ENCODE measurements at regions not wholly inside any gene's neighbourhood (a gene's known extent, or its start where the extent isn't known, plus 50 kb on each side); places are given as distances from the start of the nearest gene placed in this dataset.

DNA sequence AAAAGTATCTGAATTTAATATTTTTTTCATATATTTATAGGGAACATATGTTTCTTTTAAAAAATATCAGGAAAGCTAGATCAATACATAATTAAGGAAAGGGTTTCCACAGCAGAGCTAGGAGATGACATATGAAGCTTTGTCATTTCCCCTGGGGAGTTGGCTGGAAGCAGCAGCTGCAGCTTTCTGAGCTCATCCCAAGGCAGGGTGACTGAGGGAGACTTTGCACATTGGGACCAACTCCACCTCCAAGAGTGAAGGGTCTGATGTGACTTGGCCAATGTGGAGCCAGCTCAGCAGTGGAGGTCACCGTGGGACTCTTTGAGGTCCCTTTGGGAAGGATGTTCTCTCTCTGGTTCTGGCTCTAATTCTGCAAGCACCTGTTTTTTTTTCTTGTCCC lies 315.1 kb downstream of the RDH14 start:
- Histone ChIP-seq H3K27me3 (ENCODE audit: control insufficient read depth in 4 of 4, insufficient read depth in 4 of 4, low read length in 3 of 4) (no peaks in the 10 kb centered on the region), H3K4me1 (ENCODE audit: control insufficient read depth in 4 of 4, insufficient read depth in 4 of 4, low read length in 3 of 4) (no peaks in the 10 kb centered on the region), H3K9ac (ENCODE audit: low read depth in 1 of 2, low read length in 2 of 2) (no peak overlapping the region), H3K9me3 (ENCODE audit: control insufficient read depth in 4 of 4, low read length in 3 of 4) (no peaks in the 10 kb centered on the region), H3K27ac (ENCODE audit: low read depth in 1 of 2, low read length in 2 of 2) (no peak overlapping the region), H3K36me3 (ENCODE audit: control insufficient read depth in 4 of 4, insufficient read depth in 3 of 4, low read depth in 1 of 4, low read length in 3 of 4) (no peaks in the 10 kb centered on the region), H3K4me3 (ENCODE audit: low read depth in 1 of 3, low read length in 3 of 3) (no peak overlapping the region)
- TF ChIP-seq HNF4G (IDR thresholded peaks at IDR 0.05) = no peak
- no peak for TF ChIP-seq CTCF (IDR thresholded peaks at IDR 0.05; ENCODE audit: low read depth, low read length, missing input control)
- DNase-seq (ENCODE audit: low spot score) = no peak
- WGBS = 78% methylated on average over 1 of the region's 1 CpG

GRCh38 chr2:18244845-18245244 lies 315.6 kb downstream of the RDH14 start:
- H3K36me3 ChIP-seq (ENCODE audit: control insufficient read depth in 4 of 4, insufficient read depth in 3 of 4, low read depth in 1 of 4, low read length in 3 of 4) = no peaks in the 10 kb centered on the region
- no peak for DNase-seq (ENCODE audit: low spot score)
- WGBS = 52% methylated on average over 2 of the region's 2 CpGs
- no peak overlapping the region for H3K4me3 ChIP-seq (ENCODE audit: low read depth in 1 of 3, low read length in 3 of 3)
- H3K27ac ChIP-seq (ENCODE audit: low read depth in 1 of 2, low read length in 2 of 2) = no peak overlapping the region
- no peaks in the 10 kb centered on the region for H3K27me3 ChIP-seq (ENCODE audit: control insufficient read depth in 4 of 4, insufficient read depth in 4 of 4, low read length in 3 of 4)
- H3K9ac ChIP-seq (ENCODE audit: low read depth in 1 of 2, low read length in 2 of 2) = no peak overlapping the region
- no peak for TF ChIP-seq EGR1 (IDR thresholded peaks at IDR 0.05; ENCODE audit: low read depth in 2 of 2)
- H3K4me1 ChIP-seq (ENCODE audit: control insufficient read depth in 4 of 4, insufficient read depth in 4 of 4, low read length in 3 of 4) = no peaks in the 10 kb centered on the region
- H3K9me3 ChIP-seq (ENCODE audit: control insufficient read depth in 4 of 4, low read length in 3 of 4) = no peaks in the 10 kb centered on the region

- Histone ChIP-seq H3K27ac (ENCODE audit: low read depth in 1 of 2, low read length in 2 of 2) (no peak overlapping the region), H3K27me3 (ENCODE audit: control insufficient read depth in 4 of 4, insufficient read depth in 4 of 4, low read length in 3 of 4) (no peaks in the 10 kb centered on the region), H3K9me3 (ENCODE audit: control insufficient read depth in 4 of 4, low read length in 3 of 4) (no peaks in the 10 kb centered on the region), H3K9ac (ENCODE audit: low read depth in 1 of 2, low read length in 2 of 2) (no peak overlapping the region), H3K36me3 (ENCODE audit: control insufficient read depth in 4 of 4, insufficient read depth in 3 of 4, low read depth in 1 of 4, low read length in 3 of 4) (no peaks in the 10 kb centered on the region), H3K4me1 (ENCODE audit: control insufficient read depth in 4 of 4, insufficient read depth in 4 of 4, low read length in 3 of 4) (no peaks in the 10 kb centered on the region), H3K4me3 (ENCODE audit: low read depth in 1 of 3, low read length in 3 of 3) (no peak overlapping the region)
- DNase-seq (ENCODE audit: low spot score) = no peak
- TF ChIP-seq SP1 (IDR thresholded peaks at IDR 0.05) (no peak), EGR1 (IDR thresholded peaks at IDR 0.05; ENCODE audit: low read depth in 2 of 2) (no peak), FOXA1 (IDR thresholded peaks at IDR 0.05) (no peak), CTCF (IDR thresholded peaks at IDR 0.05; ENCODE audit: low read depth, low read length, missing input control) (no peak), RXRA (IDR thresholded peaks at IDR 0.05) (no peak), FOXA2 (IDR thresholded peaks at IDR 0.05) (no peak)
- TF ChIP-seq, protein P1, sequence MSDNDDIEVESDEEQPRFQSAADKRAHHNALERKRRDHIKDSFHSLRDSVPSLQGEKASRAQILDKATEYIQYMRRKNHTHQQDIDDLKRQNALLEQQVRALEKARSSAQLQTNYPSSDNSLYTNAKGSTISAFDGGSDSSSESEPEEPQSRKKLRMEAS (IDR thresholded peaks at IDR 0.05) = no peak
Measured at GRCh38 chr2:18243816-18244215, 316.6 kb downstream of the RDH14 start.

GRCh38 chr2:18242716-18243115 lies 317.7 kb downstream of the RDH14 start:
- Histone ChIP-seq H3K36me3 (ENCODE audit: control insufficient read depth in 4 of 4, insufficient read depth in 3 of 4, low read depth in 1 of 4, low read length in 3 of 4) (no peaks in the 10 kb centered on the region), H3K4me3 (ENCODE audit: low read depth in 1 of 3, low read length in 3 of 3) (no peak overlapping the region), H3K9ac (ENCODE audit: low read depth in 1 of 2, low read length in 2 of 2) (no peak overlapping the region), H3K9me3 (ENCODE audit: control insufficient read depth in 4 of 4, low read length in 3 of 4) (no peaks in the 10 kb centered on the region), H3K27ac (ENCODE audit: low read depth in 1 of 2, low read length in 2 of 2) (no peak overlapping the region), H3K4me1 (ENCODE audit: control insufficient read depth in 4 of 4, insufficient read depth in 4 of 4, low read length in 3 of 4) (no peaks in the 10 kb centered on the region), H3K27me3 (ENCODE audit: control insufficient read depth in 4 of 4, insufficient read depth in 4 of 4, low read length in 3 of 4) (no peaks in the 10 kb centered on the region)
- no peak for DNase-seq (ENCODE audit: low spot score)
- TF ChIP-seq YY1 (IDR thresholded peaks at IDR 0.05) = no peak
- no peak for TF ChIP-seq RAD21 (IDR thresholded peaks at IDR 0.05)

Measured in liver (tissue), 8 donors.